ENCODE measurements at regions not wholly inside any gene's neighbourhood (a gene's known extent, or its start where the extent isn't known, plus 50 kb on each side); places are given as distances from the start of the nearest gene placed in this dataset.

DNA sequence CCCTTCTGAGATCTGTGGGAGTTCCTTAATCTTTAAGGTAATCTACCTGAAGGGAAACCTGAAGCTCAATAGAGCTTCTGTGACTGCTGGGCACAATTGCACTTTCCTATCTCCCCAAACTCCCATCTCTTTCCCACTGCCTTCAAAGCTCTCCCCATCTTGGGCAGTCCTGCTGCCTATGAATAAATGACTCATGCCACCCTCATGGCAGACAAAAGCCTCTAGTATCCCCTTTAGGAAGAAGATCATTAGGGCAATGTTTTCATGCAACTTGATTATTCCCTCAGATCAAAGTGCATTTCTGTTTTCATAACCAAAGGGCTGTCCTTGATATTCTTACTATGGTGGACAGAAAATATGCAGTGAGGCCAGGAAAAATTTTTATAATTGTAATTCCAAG, 704.9 kb upstream of the LRRN3 start:
- TF ChIP-seq, protein P1, sequence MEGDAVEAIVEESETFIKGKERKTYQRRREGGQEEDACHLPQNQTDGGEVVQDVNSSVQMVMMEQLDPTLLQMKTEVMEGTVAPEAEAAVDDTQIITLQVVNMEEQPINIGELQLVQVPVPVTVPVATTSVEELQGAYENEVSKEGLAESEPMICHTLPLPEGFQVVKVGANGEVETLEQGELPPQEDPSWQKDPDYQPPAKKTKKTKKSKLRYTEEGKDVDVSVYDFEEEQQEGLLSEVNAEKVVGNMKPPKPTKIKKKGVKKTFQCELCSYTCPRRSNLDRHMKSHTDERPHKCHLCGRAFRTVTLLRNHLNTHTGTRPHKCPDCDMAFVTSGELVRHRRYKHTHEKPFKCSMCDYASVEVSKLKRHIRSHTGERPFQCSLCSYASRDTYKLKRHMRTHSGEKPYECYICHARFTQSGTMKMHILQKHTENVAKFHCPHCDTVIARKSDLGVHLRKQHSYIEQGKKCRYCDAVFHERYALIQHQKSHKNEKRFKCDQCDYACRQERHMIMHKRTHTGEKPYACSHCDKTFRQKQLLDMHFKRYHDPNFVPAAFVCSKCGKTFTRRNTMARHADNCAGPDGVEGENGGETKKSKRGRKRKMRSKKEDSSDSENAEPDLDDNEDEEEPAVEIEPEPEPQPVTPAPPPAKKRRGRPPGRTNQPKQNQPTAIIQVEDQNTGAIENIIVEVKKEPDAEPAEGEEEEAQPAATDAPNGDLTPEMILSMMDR (IDR thresholded peaks at IDR 0.05; ENCODE audit: low read depth, low read length, missing control alignments): no peak
- DNase-seq: no peak

DNA sequence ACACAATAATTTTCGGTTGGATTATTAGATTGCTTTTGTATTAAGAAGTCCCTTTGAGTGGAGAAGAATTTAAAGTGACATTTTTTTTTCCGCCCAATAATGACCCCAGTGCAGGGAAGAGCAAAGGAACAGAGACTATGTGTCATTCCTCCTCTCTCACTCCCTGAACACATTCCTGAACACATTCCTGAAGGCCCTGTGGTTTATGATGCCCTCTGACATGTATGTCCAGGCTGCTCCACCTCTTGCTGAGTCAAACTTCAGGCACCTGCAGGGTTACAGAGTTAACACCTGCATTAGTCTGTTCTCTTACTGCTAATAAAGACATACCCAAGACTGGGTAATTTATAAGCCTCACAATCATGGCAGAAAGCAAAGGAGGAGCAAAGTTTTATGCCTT, 704.0 kb upstream of the LRRN3 start:
- DNase-seq: peak; percentile 65
- H3K27ac ChIP-seq: no peak overlapping the region
- no peak overlapping the region for H3K4me3 ChIP-seq (ENCODE audit: low read depth, low read length)
- TF ChIP-seq, protein P1 (IDR thresholded peaks at IDR 0.05; ENCODE audit: low read depth, low read length, missing control alignments): no peak
- no peaks in the 10 kb centered on the region for H3K36me3 ChIP-seq (replicated peaks)
- H3K27me3 ChIP-seq (replicated peaks): no peaks in the 10 kb centered on the region
- in situ Hi-C loops (cut with HindIII; ENCODE audit: low pct_ligation_motif_present, low sequenced_read_pairs): no loop called here

More for the DNA sequence above, 704.9 kb upstream of the LRRN3 start:
- Histone ChIP-seq H3K27ac (no peak overlapping the region), H3K36me3 (replicated peaks) (no peaks in the 10 kb centered on the region), H3K27me3 (replicated peaks) (no peaks in the 10 kb centered on the region), H3K4me3 (ENCODE audit: low read depth, low read length) (no peak overlapping the region)
- in situ Hi-C loops (cut with HindIII; ENCODE audit: low pct_ligation_motif_present, low sequenced_read_pairs): no loop called here

DNA sequence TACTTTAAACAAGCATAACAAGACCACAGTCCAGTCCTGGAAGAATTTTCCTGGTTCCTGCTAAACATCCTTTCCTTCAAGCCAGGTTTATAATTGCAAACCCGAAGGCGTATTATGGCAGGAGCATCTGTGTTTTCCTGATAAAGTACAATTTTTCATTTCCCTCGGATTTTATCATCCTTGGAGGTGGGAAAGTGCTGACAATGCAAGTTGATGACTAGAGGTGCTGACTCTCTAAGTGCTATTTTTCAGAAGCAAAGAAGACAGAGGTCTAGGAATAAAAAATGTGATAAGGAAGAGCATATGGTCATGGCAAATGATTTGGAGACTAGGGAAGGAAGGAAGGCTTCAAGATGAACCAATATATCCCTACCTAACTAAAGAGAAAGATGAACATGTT, 703.2 kb upstream of the LRRN3 start:
- Histone ChIP-seq H3K27ac (no peak overlapping the region), H3K36me3 (replicated peaks) (no peaks in the 10 kb centered on the region), H3K4me3 (ENCODE audit: low read depth, low read length) (no peak overlapping the region), H3K27me3 (replicated peaks) (no peaks in the 10 kb centered on the region)
- in situ Hi-C loops (cut with HindIII; ENCODE audit: low pct_ligation_motif_present, low sequenced_read_pairs): no loop called here
- TF ChIP-seq, protein P1 (IDR thresholded peaks at IDR 0.05; ENCODE audit: low read depth, low read length, missing control alignments): no peak
- no peak for DNase-seq

DNA sequence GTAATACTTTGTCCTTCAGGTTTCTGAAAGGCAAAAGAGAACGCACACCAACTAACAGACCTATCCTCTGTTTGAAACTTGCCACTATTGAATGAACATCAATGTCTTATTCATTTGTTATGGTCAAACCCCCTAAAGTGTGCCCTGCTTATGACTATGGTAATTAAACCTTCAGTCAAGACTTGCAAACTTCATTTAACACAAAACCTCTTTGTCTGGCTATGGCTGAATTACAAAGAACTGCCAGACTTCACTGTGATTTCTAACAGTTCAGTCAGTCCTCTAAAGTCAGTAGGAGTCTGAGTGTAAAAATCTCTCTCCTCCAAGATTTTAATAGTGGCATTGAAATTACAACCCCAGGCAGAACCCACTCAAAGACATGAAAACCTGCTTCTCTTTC, 702.5 kb upstream of the LRRN3 start:
- DNase-seq: no peak
- in situ Hi-C loops (cut with HindIII; ENCODE audit: low pct_ligation_motif_present, low sequenced_read_pairs): no loop called here
- Histone ChIP-seq H3K4me3 (ENCODE audit: low read depth, low read length) (no peak overlapping the region), H3K27ac (no peak overlapping the region), H3K36me3 (replicated peaks) (no peaks in the 10 kb centered on the region), H3K27me3 (replicated peaks) (no peaks in the 10 kb centered on the region)
- TF ChIP-seq, protein P1 (IDR thresholded peaks at IDR 0.05; ENCODE audit: low read depth, low read length, missing control alignments): no peak

DNA sequence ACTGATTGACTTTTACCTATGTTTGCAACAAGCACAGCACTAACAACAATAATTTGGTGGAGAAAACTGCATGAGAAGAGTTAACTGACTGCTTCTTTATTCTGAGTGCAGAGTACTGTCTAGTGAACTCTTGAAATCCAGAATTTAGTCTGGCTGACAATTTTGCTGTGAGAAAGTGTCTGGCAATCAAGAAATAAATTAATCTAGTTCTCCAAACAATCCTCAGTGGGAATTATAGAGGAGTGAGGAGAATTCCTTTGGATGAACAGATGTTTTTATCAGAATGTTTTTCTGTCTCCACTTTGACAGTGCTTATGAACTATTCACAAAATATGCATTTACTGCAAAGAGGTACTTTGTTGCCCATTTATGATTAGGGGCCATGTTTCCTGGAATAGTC, 694.9 kb upstream of the LRRN3 start:
- no peak overlapping the region for H3K27ac ChIP-seq
- H3K4me3 ChIP-seq (ENCODE audit: low read depth, low read length): no peak overlapping the region
- H3K27me3 ChIP-seq (replicated peaks): no peaks in the 10 kb centered on the region
- no peak for DNase-seq
- no peaks in the 10 kb centered on the region for H3K36me3 ChIP-seq (replicated peaks)
- TF ChIP-seq, protein P1 (IDR thresholded peaks at IDR 0.05; ENCODE audit: low read depth, low read length, missing control alignments): no peak
- in situ Hi-C loops (cut with HindIII; ENCODE audit: low pct_ligation_motif_present, low sequenced_read_pairs): no loop called here

DNA sequence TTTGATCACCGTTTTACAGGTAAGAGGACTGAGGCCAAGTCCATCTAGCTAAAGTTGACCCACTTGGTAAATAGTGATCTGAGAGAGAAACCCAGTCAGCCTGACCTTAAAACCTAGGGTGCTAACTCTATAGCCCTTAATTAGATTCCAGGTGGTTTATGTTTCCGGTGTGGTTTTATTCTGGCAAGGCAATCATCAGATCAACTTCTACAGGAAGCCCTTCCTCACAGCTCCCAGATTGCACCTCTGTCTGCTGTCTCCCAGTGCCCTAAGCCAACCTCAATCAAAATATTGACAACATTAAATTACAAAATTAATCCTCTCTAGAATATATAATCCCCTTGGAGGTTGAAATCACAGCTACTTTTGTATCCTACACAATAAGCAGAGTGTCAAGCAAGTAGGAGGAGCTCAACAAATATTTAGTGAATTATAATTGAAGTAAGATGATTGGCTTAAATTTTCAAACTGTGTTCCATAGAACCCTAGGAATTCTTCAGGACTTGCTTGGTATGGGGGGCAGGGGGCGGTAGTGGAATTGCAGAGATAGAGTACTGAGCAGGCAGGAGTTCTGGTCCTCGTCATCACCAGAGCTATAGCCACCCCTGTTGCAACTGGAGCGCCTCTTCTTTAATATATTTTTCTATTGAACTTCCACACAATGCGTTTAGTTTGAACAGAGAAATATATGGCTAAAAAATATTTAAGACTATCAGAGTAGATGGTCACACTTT, 692.8 kb upstream of the LRRN3 start:
- DNase-seq: no peak
- no peak overlapping the region for H3K27ac ChIP-seq
- in situ Hi-C loops (cut with HindIII; ENCODE audit: low pct_ligation_motif_present, low sequenced_read_pairs): no loop called here
- no peaks in the 10 kb centered on the region for H3K36me3 ChIP-seq (replicated peaks)
- H3K4me3 ChIP-seq (ENCODE audit: low read depth, low read length): no peak overlapping the region
- TF ChIP-seq, protein P1 (IDR thresholded peaks at IDR 0.05; ENCODE audit: low read depth, low read length, missing control alignments): no peak
- H3K27me3 ChIP-seq (replicated peaks): no peaks in the 10 kb centered on the region
